ENCODE measurements at regions not wholly inside any gene's neighbourhood (a gene's known extent, or its start where the extent isn't known, plus 50 kb on each side); places are given as distances from the start of the nearest gene placed in this dataset.

DNA sequence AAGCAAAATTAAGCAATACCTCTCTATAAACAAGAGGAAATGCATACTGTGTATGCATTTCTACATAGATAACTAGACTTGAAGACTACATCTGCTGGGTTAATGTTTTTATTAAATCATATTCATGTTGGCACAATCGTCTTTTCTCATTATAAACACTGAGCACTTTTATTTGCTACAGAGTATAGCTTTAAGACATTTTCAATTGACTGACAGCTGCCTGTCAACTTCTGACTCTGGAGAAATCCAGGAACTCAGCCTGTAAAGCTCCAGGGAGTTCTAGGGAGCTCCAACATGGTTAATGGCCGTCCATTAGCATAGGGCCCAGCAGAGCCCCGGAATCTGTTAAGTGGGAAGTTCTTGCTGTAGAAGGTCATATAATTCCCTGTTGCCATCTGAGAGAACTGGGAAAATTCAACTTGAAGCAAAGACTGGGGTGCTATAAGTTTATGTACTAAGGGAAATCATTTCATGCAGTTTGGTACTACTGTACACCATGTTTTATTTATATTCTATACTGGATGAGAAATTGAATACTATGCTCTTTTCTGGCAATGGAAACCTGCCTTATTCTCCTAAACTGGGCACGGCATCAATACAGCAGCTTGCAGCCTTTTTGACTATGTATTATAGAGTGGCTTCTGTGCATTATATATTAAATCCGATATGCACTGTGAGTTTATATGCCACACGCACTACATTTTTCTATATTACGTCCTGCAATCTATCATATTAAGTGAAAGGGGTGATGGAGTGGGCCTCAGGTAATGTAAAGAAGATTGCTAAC is 243.5 kb upstream of the ZNF521 start:
- no peak overlapping the region for H3K27ac Mint-ChIP-seq (ENCODE audit: unreplicated experiment)
- H3K36me3 Mint-ChIP-seq (ENCODE audit: low read depth, unreplicated experiment) = no peaks in the 10 kb centered on the region

DNA sequence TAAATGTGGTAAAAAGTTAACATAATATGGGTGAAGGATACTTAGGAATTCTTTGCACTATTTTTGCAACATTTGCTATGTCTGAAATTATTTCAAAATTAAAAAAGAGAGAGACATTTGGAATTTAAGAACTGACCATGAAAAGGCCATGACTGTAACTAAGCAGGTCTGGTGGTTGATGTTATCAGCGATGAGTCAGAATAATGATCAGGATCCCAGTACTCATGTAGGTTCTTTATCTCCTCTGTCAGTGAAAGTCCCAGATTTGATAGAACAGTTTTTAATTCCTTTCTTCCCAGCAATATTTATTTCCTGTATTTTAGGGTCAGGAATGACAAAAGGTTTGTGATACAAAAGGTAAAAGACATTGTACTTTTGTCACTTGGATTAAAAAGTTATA is 242.4 kb upstream of the ZNF521 start:
- Mint-ChIP-seq H3K36me3 (ENCODE audit: low read depth, unreplicated experiment) (no peaks in the 10 kb centered on the region), H3K27me3 (ENCODE audit: unreplicated experiment) (no peaks in the 10 kb centered on the region), H3K4me3 (ENCODE audit: unreplicated experiment) (no peak overlapping the region), H3K9me3 (ENCODE audit: unreplicated experiment) (no peaks in the 10 kb centered on the region), H3K27ac (ENCODE audit: unreplicated experiment) (no peak overlapping the region), H3K4me1 (ENCODE audit: unreplicated experiment) (no peaks in the 10 kb centered on the region)
- TF ChIP-seq, protein P1, sequence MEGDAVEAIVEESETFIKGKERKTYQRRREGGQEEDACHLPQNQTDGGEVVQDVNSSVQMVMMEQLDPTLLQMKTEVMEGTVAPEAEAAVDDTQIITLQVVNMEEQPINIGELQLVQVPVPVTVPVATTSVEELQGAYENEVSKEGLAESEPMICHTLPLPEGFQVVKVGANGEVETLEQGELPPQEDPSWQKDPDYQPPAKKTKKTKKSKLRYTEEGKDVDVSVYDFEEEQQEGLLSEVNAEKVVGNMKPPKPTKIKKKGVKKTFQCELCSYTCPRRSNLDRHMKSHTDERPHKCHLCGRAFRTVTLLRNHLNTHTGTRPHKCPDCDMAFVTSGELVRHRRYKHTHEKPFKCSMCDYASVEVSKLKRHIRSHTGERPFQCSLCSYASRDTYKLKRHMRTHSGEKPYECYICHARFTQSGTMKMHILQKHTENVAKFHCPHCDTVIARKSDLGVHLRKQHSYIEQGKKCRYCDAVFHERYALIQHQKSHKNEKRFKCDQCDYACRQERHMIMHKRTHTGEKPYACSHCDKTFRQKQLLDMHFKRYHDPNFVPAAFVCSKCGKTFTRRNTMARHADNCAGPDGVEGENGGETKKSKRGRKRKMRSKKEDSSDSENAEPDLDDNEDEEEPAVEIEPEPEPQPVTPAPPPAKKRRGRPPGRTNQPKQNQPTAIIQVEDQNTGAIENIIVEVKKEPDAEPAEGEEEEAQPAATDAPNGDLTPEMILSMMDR (IDR thresholded peaks at IDR 0.05; ENCODE audit: unreplicated experiment) = no peak
- no peak for DNase-seq (ENCODE audit: low spot score)

More for the DNA sequence above, 243.5 kb upstream of the ZNF521 start:
- no peaks in the 10 kb centered on the region for H3K4me1 Mint-ChIP-seq (ENCODE audit: unreplicated experiment)
- DNase-seq (ENCODE audit: low spot score) = no peak
- no peaks in the 10 kb centered on the region for H3K27me3 Mint-ChIP-seq (ENCODE audit: unreplicated experiment)
- TF ChIP-seq, protein P1 (IDR thresholded peaks at IDR 0.05; ENCODE audit: unreplicated experiment) = no peak
- no peaks in the 10 kb centered on the region for H3K9me3 Mint-ChIP-seq (ENCODE audit: unreplicated experiment)
- no peak overlapping the region for H3K4me3 Mint-ChIP-seq (ENCODE audit: unreplicated experiment)

DNA sequence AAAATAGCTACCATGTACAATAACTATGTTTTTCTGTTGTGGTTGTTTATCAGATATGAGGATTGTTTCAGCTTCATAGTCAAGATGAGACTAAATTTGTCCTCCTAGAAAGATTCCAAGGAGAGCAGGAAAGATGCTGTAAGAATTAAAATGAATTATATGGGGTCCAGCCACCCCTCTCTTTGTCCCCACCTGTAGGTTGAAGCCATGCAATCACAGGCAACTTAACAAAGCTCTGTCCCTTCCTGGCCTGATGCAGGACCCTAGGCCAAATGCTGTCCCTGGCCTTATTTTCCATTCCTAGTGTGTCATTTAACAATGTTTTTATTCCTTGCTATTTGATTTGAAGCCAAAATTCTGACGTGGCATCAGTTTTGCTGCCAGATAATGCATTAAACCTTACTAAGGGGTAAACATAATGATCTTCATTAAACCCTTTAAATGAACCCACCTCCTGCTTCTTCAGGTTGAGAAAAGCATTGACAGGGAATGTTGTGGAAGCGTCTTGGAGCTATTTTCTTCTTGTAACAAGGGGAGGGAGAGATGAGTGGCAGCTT is 240.9 kb upstream of the ZNF521 start:
- DNase-seq (ENCODE audit: low spot score) = no peak
- Mint-ChIP-seq H3K36me3 (ENCODE audit: low read depth, unreplicated experiment) (peaks cover 4% of the 10 kb centered on the region), H3K4me1 (ENCODE audit: unreplicated experiment) (no peaks in the 10 kb centered on the region), H3K9me3 (ENCODE audit: unreplicated experiment) (peaks cover 7% of the 10 kb centered on the region), H3K27ac (ENCODE audit: unreplicated experiment) (no peak overlapping the region), H3K27me3 (ENCODE audit: unreplicated experiment) (no peaks in the 10 kb centered on the region), H3K4me3 (ENCODE audit: unreplicated experiment) (no peak overlapping the region)
- TF ChIP-seq, protein P1 (IDR thresholded peaks at IDR 0.05; ENCODE audit: unreplicated experiment) = no peak

- no peak overlapping the region for H3K27ac Mint-ChIP-seq (ENCODE audit: unreplicated experiment)
- no peaks in the 10 kb centered on the region for H3K4me1 Mint-ChIP-seq (ENCODE audit: unreplicated experiment)
These were observed 238.5 kb upstream of the ZNF521 start for GRCh38 chr18:25590456-25590855.

More at GRCh38 chr18:25590456-25590855, 238.5 kb upstream of the ZNF521 start:
- DNase-seq (ENCODE audit: low spot score) = no peak
- no peak overlapping the region for H3K4me3 Mint-ChIP-seq (ENCODE audit: unreplicated experiment)
- H3K36me3 Mint-ChIP-seq (ENCODE audit: low read depth, unreplicated experiment) = peaks cover 4% of the 10 kb centered on the region
- H3K9me3 Mint-ChIP-seq (ENCODE audit: unreplicated experiment) = peaks cover 7% of the 10 kb centered on the region
- TF ChIP-seq, protein P1 (IDR thresholded peaks at IDR 0.05; ENCODE audit: unreplicated experiment) = no peak
- H3K27me3 Mint-ChIP-seq (ENCODE audit: unreplicated experiment) = no peaks in the 10 kb centered on the region
